GM21515 (cell line): ENCODE measurements at regions not wholly inside any gene's neighbourhood (a gene's known extent, or its start where the extent isn't known, plus 50 kb on each side); places are given as distances from the start of the nearest gene placed in this dataset.

Source experiments
- ATAC-seq: cut with Tn5 transposase; IDR thresholded peaks from one replicate; pipeline ENCODE4 v1.9.1; 2021; ENCODE audit not compliant: unreplicated experiment

- no peak for ATAC-seq
Observed at GRCh38 chr5:4252385-4252784, 656.8 kb downstream of the IRX1 start.

- ATAC-seq, result no peak
Observed at GRCh38 chr5:4254736-4255135, 659.1 kb downstream of the IRX1 start.

- no peak for ATAC-seq
Observed at GRCh38 chr5:4255441-4255840, 659.8 kb downstream of the IRX1 start.

- no peak for ATAC-seq
Observed at GRCh38 chr5:4258170-4258569, 662.5 kb downstream of the IRX1 start.

- no peak for ATAC-seq
Observed at GRCh38 chr5:4271193-4271592, 675.6 kb downstream of the IRX1 start.

GRCh38 chr5:4275232-4275631, 679.6 kb downstream of the IRX1 start:
- ATAC-seq, result no peak

- ATAC-seq, result no peak
Observed at GRCh38 chr5:4294878-4295277, 699.2 kb downstream of the IRX1 start.

- ATAC-seq, result no peak
Observed at GRCh38 chr5:4295663-4296339, 700.2 kb downstream of the IRX1 start.

- ATAC-seq, result no peak
Observed at GRCh38 chr5:4306057-4306456, 710.4 kb downstream of the IRX1 start.

- no peak for ATAC-seq
Observed at GRCh38 chr5:4309026-4309425, 713.4 kb downstream of the IRX1 start.

- no peak for ATAC-seq
Observed at GRCh38 chr5:4313138-4313537, 717.5 kb downstream of the IRX1 start.

GRCh38 chr5:4319478-4320128, 724.0 kb downstream of the IRX1 start:
- no peak for ATAC-seq

- ATAC-seq, result no peak
Observed at GRCh38 chr5:4330327-4330726, 734.7 kb downstream of the IRX1 start.

GRCh38 chr5:4335078-4335477, 739.4 kb downstream of the IRX1 start:
- no peak for ATAC-seq

GRCh38 chr5:4337519-4337918, 741.9 kb downstream of the IRX1 start:
- no peak for ATAC-seq

GRCh38 chr5:4339949-4340348, 744.3 kb downstream of the IRX1 start:
- ATAC-seq, result no peak

- ATAC-seq, result no peak
Observed at GRCh38 chr5:4345850-4346249, 750.2 kb downstream of the IRX1 start.

- ATAC-seq, result no peak
Observed at GRCh38 chr5:4348423-4348822, 752.8 kb downstream of the IRX1 start.

- ATAC-seq, result no peak
Observed at GRCh38 chr5:4348919-4349318, 753.3 kb downstream of the IRX1 start.

GRCh38 chr5:4356201-4356600, 760.6 kb downstream of the IRX1 start:
- ATAC-seq, result no peak

GRCh38 chr5:4359847-4360246, 764.2 kb downstream of the IRX1 start:
- no peak for ATAC-seq

- ATAC-seq, result no peak
Observed at GRCh38 chr5:4361753-4362152, 766.1 kb downstream of the IRX1 start.

GRCh38 chr5:4362411-4362810, 766.8 kb downstream of the IRX1 start:
- ATAC-seq, result no peak
